Activated CD4-positive, CD25-positive, alpha-beta regulatory T cell treated with anti-CD3 and anti-CD28 coated beads, Interleukin-2, amount 50 U/mL, for 72 hours (primary cell): ENCODE measurements at regions not wholly inside any gene's neighbourhood (a gene's known extent, or its start where the extent isn't known, plus 50 kb on each side); places are given as distances from the start of the nearest gene placed in this dataset.
"Not testable (repeated sequence)": the region's sequence is repeated elsewhere in the genome, so short reads cannot be mapped to it uniquely, and the experiment has no call there.

Experiments used
- DNase-seq: peaks from one replicate; pipeline ENCODE4 v3.0.0; 2021

GRCh38 chr6:112665114-112665513 lies 318.0 kb downstream of the RFPL4B start:
- DNase-seq: no peak

DNA sequence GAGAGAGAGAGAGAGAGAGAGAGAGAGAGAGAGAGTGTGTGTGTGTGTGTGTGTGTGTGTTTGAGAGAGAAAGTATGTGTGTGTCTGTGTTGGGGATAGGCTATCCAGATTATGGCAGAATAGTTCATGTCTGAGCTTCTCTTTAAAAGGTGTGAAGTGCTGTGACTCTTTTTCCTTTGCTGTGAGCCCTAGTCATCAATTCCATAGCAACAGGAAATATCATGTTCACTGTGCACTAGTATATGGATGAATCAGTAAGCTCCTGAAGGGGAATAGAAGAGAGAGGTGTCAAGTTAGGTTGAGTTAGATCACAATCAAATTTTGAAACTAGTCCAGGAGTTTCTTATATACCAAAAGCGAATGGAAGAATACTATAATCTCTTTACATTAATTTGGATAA lies 318.7 kb downstream of the RFPL4B start:
- no peak for DNase-seq

GRCh38 chr6:112667427-112667826 lies 320.3 kb downstream of the RFPL4B start:
- no peak for DNase-seq

- no peak for DNase-seq
These were observed 333.0 kb downstream of the RFPL4B start for GRCh38 chr6:112680091-112680490.

DNA sequence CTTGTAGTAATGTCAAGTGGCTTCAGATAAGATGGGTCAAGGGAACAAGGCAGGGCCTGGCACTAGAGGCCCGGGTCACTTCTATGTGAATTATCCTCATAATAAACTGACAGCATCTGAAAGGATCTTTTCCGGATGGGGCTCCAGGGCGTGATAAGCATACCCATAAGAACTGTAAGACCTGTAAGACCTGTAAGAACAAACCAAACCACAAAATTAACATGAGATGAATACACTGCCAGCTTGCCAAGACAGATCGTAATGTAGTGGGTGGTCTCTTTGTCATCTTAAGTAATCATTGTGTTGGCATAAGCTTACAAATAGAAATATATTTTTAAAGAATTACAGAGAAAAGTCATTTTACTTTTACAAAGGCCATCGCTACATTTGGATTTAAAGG lies 334.9 kb downstream of the RFPL4B start:
- DNase-seq: no peak

DNA sequence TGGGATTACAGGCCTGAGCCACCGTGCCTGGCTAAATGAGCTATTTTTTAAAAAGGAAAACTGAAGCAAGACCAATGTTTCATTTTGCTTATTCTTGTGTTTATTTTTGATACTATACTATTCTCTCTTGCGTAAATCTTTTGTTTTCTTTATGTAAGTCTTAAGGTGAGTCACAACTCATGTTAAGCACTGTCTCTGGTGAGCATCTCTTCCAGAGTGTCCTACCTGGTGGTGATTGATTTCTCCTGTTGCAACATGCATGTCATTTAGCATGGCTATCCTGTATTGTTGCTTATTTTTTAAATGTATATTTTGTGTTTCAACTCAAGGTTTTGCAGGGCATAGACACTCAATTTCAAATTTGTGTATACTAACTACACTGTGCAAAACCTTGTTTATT lies 336.0 kb downstream of the RFPL4B start:
- DNase-seq: no peak

- DNase-seq: no peak
These were observed 336.8 kb downstream of the RFPL4B start for GRCh38 chr6:112683926-112684325.

DNA sequence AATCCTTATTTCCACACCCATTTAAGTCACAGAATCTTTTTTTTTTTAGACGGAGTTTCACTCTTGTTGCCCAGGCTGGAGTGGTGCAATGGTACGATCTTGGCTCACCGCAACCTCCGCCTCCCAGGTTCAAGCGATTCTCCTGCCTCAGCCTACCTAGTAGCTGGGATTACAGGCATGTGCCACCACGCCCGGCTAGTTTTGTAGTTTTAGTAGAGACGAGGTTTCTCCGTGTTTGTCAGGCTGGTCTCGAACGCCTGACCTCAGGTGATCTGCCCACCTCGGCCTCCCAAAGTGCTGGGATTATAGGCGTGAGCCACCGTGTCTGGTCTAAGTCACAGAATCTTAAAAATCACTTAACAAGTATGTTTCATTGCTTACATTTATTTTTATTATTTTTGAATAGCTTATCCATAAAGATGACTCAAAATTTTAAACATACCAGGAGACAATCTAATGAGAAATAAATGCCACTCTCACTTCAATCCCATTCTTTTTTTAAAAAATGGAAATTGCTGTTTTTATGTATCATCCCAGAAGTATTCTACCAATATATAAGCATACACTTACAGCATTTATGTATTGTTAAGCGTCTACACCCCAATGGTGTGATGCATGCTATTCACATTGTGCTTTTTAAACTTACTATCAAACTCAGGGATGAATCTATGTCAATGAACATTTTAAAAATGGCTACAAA lies 338.5 kb downstream of the RFPL4B start:
- DNase-seq: not testable (repeated sequence)

GRCh38 chr6:112688487-112689165 lies 341.5 kb downstream of the RFPL4B start:
- DNase-seq: not testable (repeated sequence)

DNA sequence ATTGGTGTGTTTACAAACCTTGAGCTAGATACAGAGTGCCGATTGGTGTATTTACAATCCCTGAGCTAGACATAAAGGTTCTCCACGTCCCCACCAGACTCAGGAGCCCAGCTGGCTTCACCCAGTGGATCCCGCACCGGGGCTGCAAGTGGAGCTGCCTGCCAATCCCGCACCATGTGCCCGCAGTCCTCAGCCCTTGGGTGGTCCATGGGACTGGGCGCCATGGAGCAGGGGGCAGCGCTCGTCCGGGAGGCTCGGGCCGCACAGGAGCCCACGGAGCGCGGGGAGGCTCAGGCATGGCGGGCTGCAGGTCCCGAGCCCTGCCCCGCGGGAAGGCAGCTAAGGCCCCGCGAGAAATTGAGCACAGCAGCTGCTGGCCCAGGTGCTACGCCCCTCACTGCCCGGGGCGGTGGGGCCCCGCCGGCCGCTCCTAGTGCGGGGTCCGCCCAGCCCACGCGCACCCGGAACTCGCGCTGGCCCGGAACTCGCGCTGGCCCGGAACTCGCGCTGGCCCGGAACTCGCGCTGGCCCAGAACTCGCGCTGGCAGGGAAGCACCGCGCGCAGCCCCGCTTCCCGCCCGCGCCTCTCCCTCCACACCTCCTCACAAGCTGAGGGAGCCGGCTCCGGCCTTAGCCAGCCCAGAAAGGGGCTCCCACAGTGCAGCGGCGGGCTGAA lies 342.2 kb downstream of the RFPL4B start:
- not testable (repeated sequence) for DNase-seq

DNA sequence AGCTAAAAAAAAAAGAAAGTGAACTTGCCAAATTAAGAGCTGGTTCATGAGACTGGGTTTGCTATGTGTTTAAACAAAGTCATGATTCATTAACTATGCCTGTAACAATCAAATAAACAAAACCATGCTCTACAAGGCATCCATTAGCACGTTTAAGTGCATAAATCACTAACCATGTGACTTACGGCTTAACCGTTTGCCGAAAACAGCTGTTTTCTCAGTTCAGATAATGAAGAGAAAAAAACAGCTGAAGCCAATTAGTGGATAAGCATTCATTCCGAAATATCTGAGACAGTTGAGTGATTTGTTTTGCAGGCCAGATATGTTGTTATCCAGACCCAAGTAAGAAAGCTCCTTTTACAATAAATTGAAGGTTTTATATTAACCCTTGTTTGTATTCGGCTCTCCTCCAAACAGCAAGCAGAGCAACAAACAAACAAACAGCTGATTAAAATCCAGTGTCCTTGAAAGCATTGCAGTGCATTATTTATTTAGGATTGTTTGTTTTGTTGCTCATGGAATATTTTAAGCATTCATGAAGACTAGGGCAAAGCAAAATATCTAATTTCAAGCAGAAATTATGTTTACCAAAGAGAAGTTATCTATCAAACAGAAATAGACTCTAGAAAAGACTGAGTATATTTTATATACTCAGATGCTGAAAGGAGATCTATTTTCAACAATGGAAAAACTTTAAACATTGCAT lies 343.5 kb downstream of the RFPL4B start:
- DNase-seq: no peak

DNA sequence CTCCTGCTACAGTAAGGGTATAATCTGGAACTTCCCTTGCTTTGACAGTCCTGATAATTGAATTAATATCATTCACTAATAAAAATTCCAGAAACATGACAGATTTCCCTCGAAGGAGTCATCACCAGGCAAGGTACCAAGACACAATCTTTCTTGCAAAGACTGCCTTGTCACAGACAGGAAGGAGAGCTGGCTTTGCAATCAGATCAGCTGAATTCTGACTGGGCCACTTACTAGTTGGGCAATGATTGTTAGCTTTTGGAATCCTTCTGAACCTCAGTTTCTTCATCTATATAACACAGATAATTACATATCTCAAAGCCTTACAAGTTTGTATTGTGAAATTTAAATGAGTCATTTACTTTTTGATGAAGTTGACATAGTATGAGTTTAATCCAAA lies 344.2 kb downstream of the RFPL4B start:
- DNase-seq: no peak

GRCh38 chr6:112695001-112695400 lies 347.9 kb downstream of the RFPL4B start:
- no peak for DNase-seq

DNA sequence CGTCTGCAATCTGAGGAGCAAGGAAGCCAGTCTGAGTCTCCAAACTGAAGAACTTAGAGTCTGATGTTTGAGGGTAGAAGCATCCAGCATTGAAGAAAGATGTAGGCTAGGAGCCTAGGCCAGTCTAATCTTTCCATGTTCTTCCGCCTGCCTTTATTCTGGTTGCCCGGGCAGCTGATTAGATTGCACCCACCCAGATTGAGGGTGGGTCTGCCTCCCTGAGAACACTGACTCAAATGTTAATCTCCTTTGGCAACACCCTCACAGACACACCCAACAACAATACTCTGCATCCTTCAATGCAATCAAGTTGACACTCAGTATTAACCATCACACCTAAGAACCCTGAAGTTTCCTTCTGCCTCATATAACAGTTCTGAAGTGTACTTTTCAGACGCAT lies 350.1 kb downstream of the RFPL4B start:
- no peak for DNase-seq

DNA sequence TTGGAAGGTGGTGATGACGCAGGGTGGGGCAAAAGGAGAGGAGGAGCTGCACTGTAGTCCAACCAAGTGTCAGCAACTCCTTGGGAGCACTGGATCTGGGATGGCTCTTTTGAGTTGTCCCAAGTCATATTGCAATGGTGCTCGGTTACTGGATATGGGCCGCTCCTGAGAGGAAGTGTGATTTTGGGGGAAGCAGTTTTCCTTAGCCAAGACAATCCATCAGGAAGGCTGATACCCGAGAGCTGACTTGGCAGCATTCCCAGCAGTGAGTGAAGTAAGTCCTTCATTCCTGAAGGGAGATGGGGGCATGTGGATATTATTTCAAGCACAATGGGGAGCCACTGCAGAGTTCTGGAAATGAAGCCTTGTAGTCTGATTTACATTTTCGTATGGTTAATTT lies 354.1 kb downstream of the RFPL4B start:
- DNase-seq: no peak

DNA sequence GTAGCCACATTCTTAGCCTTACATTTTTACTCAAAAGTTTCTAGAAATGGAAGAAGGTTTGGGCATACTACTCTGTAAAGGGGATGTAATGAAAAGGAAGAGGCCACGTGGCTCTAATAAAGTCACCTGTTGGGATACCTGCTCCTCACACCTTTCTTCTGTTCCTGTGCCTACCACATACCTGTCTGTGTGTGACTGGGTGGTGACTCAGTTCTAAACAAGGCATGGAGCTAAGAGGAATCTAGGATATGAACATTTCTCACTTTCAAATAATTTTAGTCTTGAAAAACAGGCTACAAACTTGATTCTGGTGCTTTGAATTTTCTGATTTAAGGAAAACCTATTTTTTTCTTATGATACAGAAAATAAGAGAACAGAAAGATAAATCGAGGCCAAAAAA lies 363.6 kb downstream of the RFPL4B start:
- DNase-seq: no peak

DNA sequence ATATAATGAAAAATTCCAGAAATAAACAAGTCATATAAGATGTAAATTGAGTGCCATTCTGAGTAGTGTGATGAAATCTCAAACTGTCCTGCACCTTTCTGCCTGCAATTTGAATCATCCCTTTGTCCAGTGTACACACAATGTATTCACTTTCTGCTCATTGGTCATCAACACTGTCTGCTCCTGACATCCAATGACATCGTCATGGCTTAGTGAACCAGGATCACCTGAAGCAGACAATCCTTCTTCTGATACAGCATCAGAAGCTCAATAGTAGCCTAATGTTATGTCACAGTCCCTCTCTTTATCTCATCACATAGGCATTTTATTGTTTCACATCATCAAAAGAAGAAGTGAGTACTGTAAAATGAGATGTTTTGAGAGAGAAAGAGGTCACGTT lies 366.3 kb downstream of the RFPL4B start:
- no peak for DNase-seq

- no peak for DNase-seq
These were observed 370.3 kb downstream of the RFPL4B start for GRCh38 chr6:112717401-112717800.

GRCh38 chr6:112717856-112718255 lies 370.7 kb downstream of the RFPL4B start:
- DNase-seq: no peak

GRCh38 chr6:112725541-112726085 lies 378.5 kb downstream of the RFPL4B start:
- no peak for DNase-seq

DNA sequence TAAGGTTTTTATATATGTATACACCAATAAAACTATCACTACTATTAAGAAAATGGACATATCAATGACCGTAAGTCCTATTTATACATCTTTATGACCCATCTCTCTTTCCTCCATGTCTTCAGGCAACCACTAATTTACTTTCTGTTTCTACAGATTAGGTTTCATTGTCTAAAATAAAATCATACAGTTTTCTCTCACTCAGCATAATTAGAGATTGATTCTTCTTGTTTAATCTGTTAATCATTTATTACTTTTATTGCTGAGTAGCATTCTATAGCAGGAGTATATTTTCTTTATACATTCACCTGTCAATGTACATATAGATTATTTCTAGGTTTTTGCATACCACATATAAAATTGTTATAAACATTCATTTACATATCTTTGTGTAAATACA lies 388.0 kb downstream of the RFPL4B start:
- no peak for DNase-seq

DNA sequence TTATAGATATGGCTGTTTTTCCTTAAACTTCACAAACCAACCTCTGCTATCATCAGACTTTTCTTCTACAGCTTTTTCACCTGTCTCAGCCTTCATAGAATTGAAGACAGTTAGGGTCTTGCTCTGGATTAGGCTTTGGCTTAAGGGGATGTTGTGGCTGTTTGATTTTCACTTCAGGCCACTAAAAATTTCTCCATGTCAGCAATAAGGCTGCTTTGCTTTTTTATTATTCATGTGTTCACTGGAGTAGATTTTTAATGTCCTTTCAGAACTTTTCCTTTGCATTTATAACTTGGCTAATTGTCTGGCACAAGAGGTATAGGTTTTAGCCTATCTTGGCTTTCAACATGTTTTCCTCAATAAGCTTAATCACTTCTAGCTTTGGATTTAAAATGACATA lies 392.6 kb downstream of the RFPL4B start:
- no peak for DNase-seq

DNA sequence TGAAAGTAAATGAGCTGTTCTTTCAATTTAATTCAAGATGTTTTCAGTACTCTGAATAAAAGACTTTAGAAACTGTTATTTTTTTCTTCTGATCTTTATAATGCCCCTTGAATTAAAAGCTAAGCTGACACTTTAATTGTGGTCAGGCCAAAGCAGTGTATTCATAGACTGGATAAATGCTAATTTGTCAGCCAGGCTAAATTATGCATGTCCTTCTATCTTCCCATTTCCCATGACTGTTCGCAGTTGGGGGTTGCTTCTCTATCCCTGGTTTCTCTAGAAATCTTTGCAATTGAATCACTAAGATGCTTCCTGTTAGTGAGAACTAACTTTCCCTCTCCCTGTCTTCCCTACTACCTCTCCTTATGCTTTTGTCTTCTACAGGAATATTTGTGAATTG lies 396.2 kb downstream of the RFPL4B start:
- no peak for DNase-seq
